ENCODE measurements at regions not wholly inside any gene's neighbourhood (a gene's known extent, or its start where the extent isn't known, plus 50 kb on each side); places are given as distances from the start of the nearest gene placed in this dataset.

GRCh38 chr3:135806317-135806716, 159.2 kb upstream of the PPP2R3A start:
- no peak for DNase-seq

GRCh38 chr3:135807879-135808278, 157.6 kb upstream of the PPP2R3A start:
- DNase-seq = no peak

- DNase-seq = no peak
Measured at GRCh38 chr3:135809021-135809634, 156.4 kb upstream of the PPP2R3A start.

- DNase-seq = no peak
Measured at GRCh38 chr3:135811651-135812050, 153.9 kb upstream of the PPP2R3A start.

GRCh38 chr3:135812057-135812456, 153.5 kb upstream of the PPP2R3A start:
- no peak for DNase-seq

- DNase-seq = no peak
Measured at GRCh38 chr3:135834465-135834864, 131.1 kb upstream of the PPP2R3A start.

GRCh38 chr3:135837977-135838631, 127.4 kb upstream of the PPP2R3A start:
- no peak for DNase-seq

- DNase-seq = no peak
Measured at GRCh38 chr3:135840436-135840835, 125.1 kb upstream of the PPP2R3A start.

GRCh38 chr3:135844386-135844785, 121.1 kb upstream of the PPP2R3A start:
- DNase-seq = no peak

- no peak for DNase-seq
Measured at GRCh38 chr3:135848051-135848450, 117.5 kb upstream of the PPP2R3A start.

- no peak for DNase-seq
Measured at GRCh38 chr3:135849827-135850226, 115.7 kb upstream of the PPP2R3A start.

GRCh38 chr3:135851201-135852081, 114.1 kb upstream of the PPP2R3A start:
- DNase-seq = no peak

GRCh38 chr3:135853981-135854380, 111.5 kb upstream of the PPP2R3A start:
- DNase-seq = no peak

- DNase-seq = no peak
Measured at GRCh38 chr3:135860761-135861160, 104.8 kb upstream of the PPP2R3A start.

- DNase-seq = no peak
Measured at GRCh38 chr3:135862361-135862760, 103.2 kb upstream of the PPP2R3A start.

- DNase-seq = no peak
Measured at GRCh38 chr3:135864060-135864459, 101.5 kb upstream of the PPP2R3A start.

GRCh38 chr3:135865085-135865484, 100.4 kb upstream of the PPP2R3A start:
- no peak for DNase-seq

GRCh38 chr3:135865553-135865952, 100.0 kb upstream of the PPP2R3A start:
- DNase-seq = no peak

GRCh38 chr3:135867911-135868310, 97.6 kb upstream of the PPP2R3A start:
- DNase-seq = no peak

GRCh38 chr3:135868801-135869200, 96.7 kb upstream of the PPP2R3A start:
- no peak for DNase-seq

- no peak for DNase-seq
Measured at GRCh38 chr3:135869439-135870105, 96.0 kb upstream of the PPP2R3A start.

GRCh38 chr3:135871311-135871710, 94.2 kb upstream of the PPP2R3A start:
- no peak for DNase-seq

GRCh38 chr3:135874035-135874434, 91.5 kb upstream of the PPP2R3A start:
- no peak for DNase-seq

Data from activated CD4-positive, alpha-beta T cell treated with anti-CD3 and anti-CD28 coated beads, Interleukin-2, amount 50 U/mL, for 4 hours (primary cell).